ENCODE measurements at regions not wholly inside any gene's neighbourhood (a gene's known extent, or its start where the extent isn't known, plus 50 kb on each side); places are given as distances from the start of the nearest gene placed in this dataset.

DNA sequence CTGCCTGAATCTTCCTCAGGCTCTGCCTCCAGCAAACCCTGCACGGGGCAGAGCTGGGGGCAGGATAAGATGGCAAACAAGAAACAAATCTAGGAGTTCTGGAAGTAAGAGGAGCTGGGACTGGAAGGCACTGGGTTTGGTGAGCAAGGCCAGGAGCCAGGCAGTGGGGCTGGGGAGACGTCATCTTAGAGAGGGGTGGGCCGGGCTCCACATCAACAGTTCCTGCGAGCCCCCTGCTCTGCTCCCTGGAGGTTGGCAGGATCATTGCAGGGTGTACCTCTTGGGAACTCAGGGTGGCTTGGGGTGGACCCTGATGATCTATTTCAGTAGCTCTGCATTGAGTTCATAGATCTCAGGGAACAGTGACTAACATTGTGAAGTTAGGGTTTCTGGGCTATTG is 87.3 kb upstream of the PRR23E start:
- DNase-seq (ENCODE audit: low read depth, low spot score) (no peak), FAIRE-seq (no peak)
- H3K4me2 ChIP-seq (ENCODE audit: insufficient read depth, low read length): no peak overlapping the region
- no peak overlapping the region for H3K4me3 ChIP-seq (replicated peaks in 1 of 3; ENCODE audit: insufficient read depth in 1 of 3, low read depth in 1 of 3, low read length in 3 of 3)
- intact Hi-C loops (cut with micrococcal nuclease) (no loop called here), dilution Hi-C loops (cut with MboI; ENCODE audit: extremely low pct_ligation_motif_present, low sequenced_read_pairs) (no loop called here)
- POLR2A ChIA-PET: no interaction called here
- no peak overlapping the region for H2AFZ ChIP-seq (ENCODE audit: low read depth, low read length)
- no peaks in the 10 kb centered on the region for H3K9me3 ChIP-seq (replicated peaks; ENCODE audit: control insufficient read depth, insufficient read depth, low read length)
- H3K36me3 ChIP-seq (ENCODE audit: control insufficient read depth in 2 of 2, extremely low read depth in 1 of 2, insufficient read depth in 2 of 2, low read length in 2 of 2): no peaks in the 10 kb centered on the region
- no peaks in the 10 kb centered on the region for H3K27me3 ChIP-seq (ENCODE audit: control insufficient read depth in 2 of 2, insufficient read depth in 2 of 2, low read length in 2 of 2)
- H3K79me2 ChIP-seq (ENCODE audit: control insufficient read depth, insufficient read depth, low read length): no peaks in the 10 kb centered on the region
- H4K20me1 ChIP-seq (replicated peaks; ENCODE audit: control insufficient read depth, extremely low read depth, insufficient read depth, low read length): no peaks in the 10 kb centered on the region
- CTCF ChIA-PET: interaction anchor here (0.6 to 0.9 kb wide), 2 partner anchors 25 to 354 kb away, joined by 3 read pairs; no protein-coding TSS in a partner anchor
- no peaks in the 10 kb centered on the region for H3K9me1 ChIP-seq (replicated peaks; ENCODE audit: control insufficient read depth, extremely low read depth, insufficient read depth, low read length)
- no TSS peak for BruUV-seq (replicated peaks)
- H3K4me1 ChIP-seq (ENCODE audit: control insufficient read depth, extremely low read depth, insufficient read depth, low read length): no peaks in the 10 kb centered on the region
- no peak overlapping the region for H3K27ac ChIP-seq (ENCODE audit: insufficient read depth, low read depth, low read length)
- TF ChIP-seq, protein P1, sequence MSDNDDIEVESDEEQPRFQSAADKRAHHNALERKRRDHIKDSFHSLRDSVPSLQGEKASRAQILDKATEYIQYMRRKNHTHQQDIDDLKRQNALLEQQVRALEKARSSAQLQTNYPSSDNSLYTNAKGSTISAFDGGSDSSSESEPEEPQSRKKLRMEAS (IDR thresholded peaks at IDR 0.05; ENCODE audit: insufficient read depth, insufficient read length): no peak
- no peak for TF ChIP-seq POLR2AphosphoS5 (IDR thresholded peaks at IDR 0.05; ENCODE audit: insufficient read depth, low read depth, low read length)
- TF ChIP-seq EZH2 (IDR thresholded peaks at IDR 0.05; ENCODE audit: borderline replicate concordance, low read depth, low read length, severe bottlenecking): no peak
- no peak for TF ChIP-seq MYC (IDR thresholded peaks at IDR 0.05; ENCODE audit: low read depth, low read length)
- TF ChIP-seq JUN (IDR thresholded peaks at IDR 0.05; ENCODE audit: borderline replicate concordance, insufficient read depth, insufficient read length, low read depth): no peak
- no peak for TF ChIP-seq FOS (IDR thresholded peaks at IDR 0.05; ENCODE audit: borderline replicate concordance, insufficient read depth, low read length)
- no peak overlapping the region for H3K9ac ChIP-seq (replicated peaks; ENCODE audit: extremely low read depth, insufficient read depth, low read length)

DNA sequence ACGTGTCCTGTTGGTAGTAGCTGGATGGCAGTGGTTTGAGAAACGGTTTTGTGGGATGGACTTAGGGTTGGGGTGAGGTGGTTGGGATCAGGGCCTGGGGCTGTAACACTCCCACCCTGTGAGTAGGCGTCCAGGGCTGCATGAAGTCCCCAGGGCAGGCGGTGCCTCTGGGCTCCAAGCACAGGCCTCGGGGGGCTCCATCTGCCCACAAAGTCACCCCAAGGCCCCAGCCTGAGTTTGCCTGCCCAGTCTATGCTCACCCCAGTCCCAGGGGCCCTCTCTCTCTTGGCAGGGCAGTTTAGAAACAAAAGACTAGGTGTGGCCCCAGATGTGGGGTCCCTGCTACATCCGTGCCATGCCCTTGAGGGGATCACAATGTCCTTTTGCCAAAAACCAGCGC is 86.9 kb upstream of the PRR23E start:
- Histone ChIP-seq H3K27ac (ENCODE audit: insufficient read depth, low read depth, low read length) (no peak overlapping the region), H3K79me2 (ENCODE audit: control insufficient read depth, insufficient read depth, low read length) (no peaks in the 10 kb centered on the region), H3K9me1 (replicated peaks; ENCODE audit: control insufficient read depth, extremely low read depth, insufficient read depth, low read length) (no peaks in the 10 kb centered on the region), H3K27me3 (ENCODE audit: control insufficient read depth in 2 of 2, insufficient read depth in 2 of 2, low read length in 2 of 2) (no peaks in the 10 kb centered on the region), H3K9ac (replicated peaks; ENCODE audit: extremely low read depth, insufficient read depth, low read length) (no peak overlapping the region), H3K4me1 (ENCODE audit: control insufficient read depth, extremely low read depth, insufficient read depth, low read length) (no peaks in the 10 kb centered on the region), H3K4me2 (ENCODE audit: insufficient read depth, low read length) (no peak overlapping the region), H3K4me3 (replicated peaks in 1 of 3; ENCODE audit: insufficient read depth in 1 of 3, low read depth in 1 of 3, low read length in 3 of 3) (no peak overlapping the region), H3K36me3 (ENCODE audit: control insufficient read depth in 2 of 2, extremely low read depth in 1 of 2, insufficient read depth in 2 of 2, low read length in 2 of 2) (no peaks in the 10 kb centered on the region), H2AFZ (ENCODE audit: low read depth, low read length) (no peak overlapping the region), H4K20me1 (replicated peaks; ENCODE audit: control insufficient read depth, extremely low read depth, insufficient read depth, low read length) (no peaks in the 10 kb centered on the region), H3K9me3 (replicated peaks; ENCODE audit: control insufficient read depth, insufficient read depth, low read length) (no peaks in the 10 kb centered on the region)
- FAIRE-seq: no peak
- CTCF ChIA-PET: interaction anchor here (0.9 kb wide), 1 partner anchor 354 kb away, joined by 3 read pairs; no protein-coding TSS in a partner anchor
- dilution Hi-C loops (cut with MboI; ENCODE audit: extremely low pct_ligation_motif_present, low sequenced_read_pairs) (no loop called here), intact Hi-C loops (cut with micrococcal nuclease) (no loop called here)
- no TSS peak for BruUV-seq (replicated peaks)
- no peak for TF ChIP-seq EZH2 (IDR thresholded peaks at IDR 0.05; ENCODE audit: borderline replicate concordance, low read depth, low read length, severe bottlenecking)
- no peak for TF ChIP-seq JUN (IDR thresholded peaks at IDR 0.05; ENCODE audit: borderline replicate concordance, insufficient read depth, insufficient read length, low read depth)
- TF ChIP-seq POLR2A (IDR thresholded peaks at IDR 0.05; ENCODE audit: low read depth, low read length): no peak
- TF ChIP-seq FOS (IDR thresholded peaks at IDR 0.05; ENCODE audit: borderline replicate concordance, insufficient read depth, low read length): no peak
- no peak for TF ChIP-seq GATA2 (IDR thresholded peaks at IDR 0.05; ENCODE audit: insufficient read depth, insufficient read length, low read depth, low read length)
- TF ChIP-seq MYC (IDR thresholded peaks at IDR 0.05; ENCODE audit: low read depth, low read length): no peak
- TF ChIP-seq, protein P1 (IDR thresholded peaks at IDR 0.05; ENCODE audit: insufficient read depth, insufficient read length): no peak
- no peak for TF ChIP-seq CTCF (IDR thresholded peaks at IDR 0.05; ENCODE audit: extremely low read depth in 1 of 2, insufficient read depth in 1 of 2, low read depth in 1 of 2, low read length in 2 of 2)
- TF ChIP-seq POLR2AphosphoS5 (IDR thresholded peaks at IDR 0.05; ENCODE audit: insufficient read depth, low read depth, low read length): no peak
- POLR2A ChIA-PET: no interaction called here
- DNase-seq (ENCODE audit: low read depth, low spot score): no peak
